GM19438 (cell line): ENCODE measurements at regions not wholly inside any gene's neighbourhood (a gene's known extent, or its start where the extent isn't known, plus 50 kb on each side); places are given as distances from the start of the nearest gene placed in this dataset.

Experiments used
- ATAC-seq: cut with Tn5 transposase; IDR thresholded peaks from one replicate; pipeline ENCODE4 v1.9.1; 2021; ENCODE audit warnings: low read depth; ENCODE audit not compliant: unreplicated experiment

DNA sequence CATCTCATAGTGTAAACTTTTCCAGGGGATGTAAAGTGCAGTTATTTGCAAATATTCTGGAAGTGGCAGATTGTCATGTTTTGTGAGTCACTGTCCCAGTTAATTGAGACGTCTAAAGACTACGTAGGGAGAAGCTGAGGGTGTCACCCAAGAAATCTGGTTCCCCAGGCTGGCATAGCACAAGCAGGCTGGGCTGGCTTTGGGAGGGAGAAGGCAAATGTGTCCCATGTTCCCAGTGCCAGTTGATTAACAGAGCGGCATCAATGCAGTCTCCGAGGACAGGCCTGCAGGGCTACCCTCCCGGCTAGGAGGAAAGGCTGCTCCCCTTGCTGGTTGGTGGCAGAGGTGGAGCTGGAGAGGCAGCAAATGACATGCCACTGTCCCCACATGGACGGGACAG, 388.3 kb upstream of the MKI67 start:
- no peak for ATAC-seq

DNA sequence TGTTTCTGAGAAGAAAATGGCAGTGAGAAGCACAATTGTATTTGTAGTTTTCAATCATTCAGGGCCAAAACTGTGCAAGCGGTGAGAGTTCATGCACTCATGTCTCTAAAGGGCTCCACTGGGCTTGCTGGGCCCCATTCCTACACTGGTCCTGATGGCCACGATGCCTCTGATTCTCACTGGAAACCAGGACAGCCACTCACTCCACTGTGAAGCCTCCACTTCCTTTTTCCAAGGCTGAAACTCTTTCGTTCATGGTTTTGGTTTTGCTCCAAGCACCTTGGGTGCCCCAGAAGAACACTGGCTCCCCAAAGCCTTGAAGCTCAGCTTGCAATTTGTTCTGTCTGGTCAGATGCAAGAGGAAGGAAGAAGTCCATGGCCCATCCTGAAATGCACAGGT, 390.0 kb upstream of the MKI67 start:
- ATAC-seq: no peak

DNA sequence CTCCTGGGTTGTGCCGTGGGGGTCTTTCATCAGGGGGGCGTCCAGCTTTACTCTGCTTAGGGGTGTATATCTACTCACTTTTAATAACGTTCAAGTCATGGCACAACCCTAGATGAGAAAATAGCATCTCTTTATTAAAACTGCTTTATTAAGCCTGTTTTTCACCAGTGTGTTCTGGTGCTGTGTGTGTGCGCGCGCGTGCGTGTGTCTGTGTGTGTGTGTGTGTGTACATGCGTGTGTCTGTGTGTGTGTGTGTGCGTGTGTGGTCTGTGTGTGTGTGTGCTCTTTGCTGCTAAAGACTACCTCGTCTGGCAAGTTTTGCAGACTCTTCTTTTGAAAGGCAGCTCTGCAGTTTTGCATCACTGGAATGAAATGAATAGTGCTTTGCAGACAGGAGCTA, 390.9 kb upstream of the MKI67 start:
- ATAC-seq: no peak

DNA sequence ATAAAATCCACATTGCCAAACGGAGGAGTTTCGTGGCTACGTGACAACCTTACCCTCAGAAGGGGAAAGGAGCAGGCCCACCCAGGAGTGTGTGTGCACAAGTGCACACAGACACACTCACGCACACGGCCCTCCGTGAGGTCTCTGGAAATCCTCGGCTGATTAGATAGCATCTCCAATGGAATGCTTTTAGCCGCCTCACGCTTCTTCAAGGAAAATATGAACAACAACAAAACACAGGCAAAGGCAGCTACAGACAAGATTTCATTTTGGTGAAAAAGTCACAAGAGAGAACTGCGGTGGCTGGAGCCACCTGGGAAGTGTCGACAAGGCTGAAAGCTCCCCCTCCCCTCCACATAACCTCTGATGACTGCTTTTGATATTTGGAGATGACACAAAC, 391.8 kb upstream of the MKI67 start:
- ATAC-seq: no peak

DNA sequence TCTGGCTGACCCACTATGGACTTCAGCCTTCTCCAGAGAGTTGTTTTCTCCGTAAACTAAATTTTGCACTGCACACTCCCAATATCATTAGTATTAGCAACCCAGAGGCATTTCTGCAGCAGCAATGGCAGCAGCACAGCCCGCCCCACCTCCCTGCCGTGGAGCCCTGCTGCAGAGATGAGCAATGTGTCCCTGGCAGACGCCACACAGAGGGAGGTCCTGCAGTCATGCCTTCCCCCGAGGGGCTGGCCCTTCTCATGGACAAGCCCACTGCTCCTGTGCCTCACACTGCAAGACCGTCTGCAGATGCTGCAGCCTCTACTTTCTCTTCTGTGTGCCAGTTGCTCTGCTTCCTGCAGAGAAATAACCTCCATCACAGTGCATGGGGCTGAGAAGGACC, 393.4 kb upstream of the MKI67 start:
- ATAC-seq: no peak

DNA sequence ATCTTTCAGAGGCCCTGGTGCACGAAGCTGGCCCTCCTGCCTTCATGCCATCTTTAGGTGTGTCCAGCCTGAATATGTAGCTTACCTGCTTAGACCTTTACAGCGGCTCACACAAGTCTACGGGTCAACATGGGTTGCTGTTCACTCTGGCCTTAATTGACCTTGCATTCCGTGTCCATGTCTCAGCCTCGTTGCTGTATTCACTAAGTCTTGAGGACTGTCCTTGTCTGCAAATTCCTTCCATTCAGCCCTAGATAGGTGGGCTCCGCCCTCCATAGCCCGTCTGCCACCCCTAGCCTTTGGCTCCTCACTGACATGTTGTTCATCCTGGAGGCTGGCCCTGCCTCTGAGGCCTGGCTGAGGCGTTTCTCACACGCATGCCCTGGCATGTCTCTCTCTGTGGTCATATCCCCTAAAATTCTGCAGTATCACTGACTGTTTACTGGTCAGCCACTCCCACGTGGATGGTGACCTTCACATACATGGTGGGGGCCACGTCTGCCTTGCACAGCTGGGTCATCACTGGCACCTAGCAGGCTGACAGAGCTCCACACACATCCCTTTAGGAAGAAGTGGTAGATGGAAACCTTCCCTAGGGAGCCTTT, 394.1 kb upstream of the MKI67 start:
- ATAC-seq: no peak

DNA sequence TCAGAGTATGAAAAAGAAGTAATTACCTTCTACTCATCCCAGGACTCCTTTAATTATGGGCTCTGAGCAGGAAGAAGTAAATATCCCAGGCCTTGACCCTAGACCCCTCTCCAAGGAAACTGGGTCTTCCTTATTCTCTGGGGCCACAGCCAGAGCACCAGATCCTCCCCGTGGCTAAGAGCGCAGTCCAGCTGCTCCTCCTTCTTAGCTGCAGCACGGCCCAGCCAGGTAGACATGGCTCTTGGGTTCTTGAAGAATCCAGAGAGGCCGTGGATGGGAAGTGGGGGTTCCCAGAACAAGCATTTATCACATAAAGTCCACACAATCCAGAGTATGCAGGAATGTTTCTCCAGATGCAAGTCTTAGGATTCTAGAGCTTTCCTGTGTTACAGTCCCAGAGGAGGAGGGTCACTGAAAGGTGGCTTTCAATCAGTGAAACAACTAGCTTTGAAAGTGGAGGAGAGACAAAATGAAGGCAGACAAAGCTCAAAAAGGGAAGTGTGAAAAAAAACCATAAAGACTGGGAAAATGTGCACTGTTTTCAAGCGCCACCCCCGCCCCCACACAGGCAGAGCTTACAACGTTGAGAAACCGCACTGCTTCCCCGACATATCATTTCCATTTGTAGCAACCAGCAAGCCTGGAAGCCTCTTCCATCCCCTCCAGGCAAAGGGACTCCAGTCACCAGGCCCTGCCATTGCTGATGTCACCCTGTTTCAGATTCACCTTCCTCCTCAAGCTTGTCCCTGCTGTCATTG, 396.5 kb upstream of the MKI67 start:
- no peak for ATAC-seq

DNA sequence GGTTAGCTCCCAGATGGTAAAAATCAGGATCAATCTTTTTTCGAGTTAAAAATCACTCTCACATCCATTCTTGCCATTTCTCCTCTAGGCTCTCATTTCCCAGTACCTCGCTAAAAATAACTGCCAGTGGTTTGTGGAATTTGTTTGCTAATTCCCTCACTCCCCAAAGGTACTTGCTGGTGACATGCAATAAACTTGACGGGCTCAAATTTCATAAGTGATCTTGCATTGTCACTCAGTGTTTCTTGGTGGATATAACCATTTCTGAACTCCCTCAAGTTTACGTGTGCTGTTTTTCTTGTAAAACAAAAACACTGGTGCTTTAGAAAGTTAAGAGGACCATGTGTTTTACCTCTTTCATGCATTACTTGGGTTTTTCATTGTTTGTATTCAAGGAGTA, 399.2 kb upstream of the MKI67 start:
- no peak for ATAC-seq

DNA sequence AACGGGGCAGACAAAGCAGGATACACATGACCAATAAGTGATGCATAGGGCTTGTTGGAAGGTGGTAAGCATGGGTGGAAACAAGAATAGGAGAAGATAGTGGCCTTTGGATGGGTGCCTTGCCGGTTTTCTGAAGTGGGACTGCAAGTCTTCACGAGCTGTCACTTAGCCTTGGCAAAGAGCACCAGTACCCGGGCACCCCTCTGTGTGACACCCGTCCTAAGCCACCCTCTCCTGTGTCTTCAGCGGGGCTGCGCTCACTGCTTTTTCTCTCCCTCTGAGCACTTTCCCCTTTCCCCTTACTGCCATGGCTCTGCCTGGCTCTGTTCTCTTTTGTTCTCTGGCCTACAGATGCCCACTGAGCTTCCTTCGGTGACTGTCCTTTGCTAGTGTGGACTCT, 399.7 kb upstream of the MKI67 start:
- no peak for ATAC-seq

DNA sequence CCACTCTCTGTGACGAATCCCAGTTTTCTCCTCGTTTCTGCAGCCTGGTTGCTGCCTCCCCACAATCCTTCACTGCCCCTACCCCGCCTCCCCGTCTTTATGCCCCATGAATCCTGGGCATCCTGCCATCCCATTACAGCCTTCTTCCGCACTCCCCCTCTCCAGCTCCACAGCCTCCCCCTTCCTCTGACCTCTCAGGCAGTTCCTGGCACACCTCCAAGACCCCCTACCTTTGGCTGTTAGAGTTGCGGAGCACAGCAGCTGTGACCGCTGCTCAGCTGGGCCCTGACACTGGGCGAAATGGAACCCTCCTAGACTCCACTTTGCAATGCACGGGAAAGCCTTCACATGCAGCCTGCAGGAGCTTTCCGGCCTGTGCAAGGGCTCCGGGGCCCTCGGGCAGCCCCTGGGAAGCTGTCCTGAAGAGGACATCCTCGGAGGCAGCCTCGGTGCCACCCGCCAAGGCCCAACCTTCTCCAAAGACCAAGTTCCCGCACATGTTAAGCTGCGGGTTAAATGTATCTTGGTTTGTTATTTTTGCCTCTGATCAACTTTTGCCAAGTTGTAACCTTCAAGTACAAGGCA, 400.7 kb upstream of the MKI67 start:
- no peak for ATAC-seq

DNA sequence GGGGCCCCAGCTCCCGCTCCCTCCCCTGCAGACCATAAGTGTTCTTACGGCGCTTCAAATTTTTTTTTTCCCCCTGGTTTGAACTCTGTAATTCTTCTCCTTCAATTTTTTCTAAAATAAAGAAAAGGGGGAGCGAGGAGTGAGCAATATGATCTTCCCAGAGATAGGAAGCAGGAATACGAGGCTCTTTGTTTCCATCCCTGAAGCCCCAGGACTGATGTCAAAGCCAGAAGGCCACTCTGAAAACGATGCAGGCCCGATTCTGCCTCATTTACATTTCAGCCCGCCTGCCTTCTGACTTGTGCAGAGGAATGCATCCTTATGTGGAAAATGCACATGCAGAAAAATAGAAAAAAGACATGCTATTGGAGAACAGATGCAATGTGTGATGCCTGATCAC, 401.5 kb upstream of the MKI67 start:
- ATAC-seq: no peak

DNA sequence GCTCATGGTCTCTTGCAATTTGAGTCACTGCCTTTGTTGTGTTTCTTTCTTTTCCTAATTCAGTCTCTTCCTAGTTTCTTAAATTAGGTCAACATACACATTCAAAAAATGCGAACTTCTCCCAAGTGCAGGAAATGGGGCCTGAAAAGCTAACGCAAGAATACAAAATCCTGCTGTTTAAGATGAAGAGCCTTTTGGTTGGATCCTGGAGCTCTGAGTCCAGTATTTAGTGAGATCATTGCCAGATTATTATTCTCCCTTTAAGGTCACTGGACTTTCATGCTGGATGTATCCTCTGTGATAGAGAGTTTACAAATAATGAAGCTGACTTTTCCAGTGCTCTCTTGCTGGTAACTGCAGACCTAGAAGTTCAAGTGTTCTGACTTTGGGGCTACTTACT, 401.9 kb upstream of the MKI67 start:
- no peak for ATAC-seq

DNA sequence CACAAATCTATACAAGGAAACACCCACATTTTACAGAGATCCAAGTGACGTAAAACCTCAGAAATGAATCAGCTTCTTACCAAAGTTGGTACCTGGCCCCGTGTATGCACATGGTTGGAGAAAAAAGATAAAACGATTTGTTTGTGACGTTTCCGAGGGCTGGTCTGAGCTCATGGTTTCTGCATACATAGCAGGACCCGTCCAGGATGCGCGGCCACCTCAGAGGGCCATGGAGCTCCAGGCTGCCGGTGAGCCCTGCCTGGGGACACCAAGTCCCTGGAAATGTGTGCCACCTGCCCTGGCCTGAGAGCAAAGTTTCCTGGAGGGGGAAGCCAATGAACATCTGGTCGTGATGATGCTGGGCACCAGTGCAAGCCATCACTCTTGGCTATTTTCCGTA, 402.6 kb upstream of the MKI67 start:
- ATAC-seq: no peak

DNA sequence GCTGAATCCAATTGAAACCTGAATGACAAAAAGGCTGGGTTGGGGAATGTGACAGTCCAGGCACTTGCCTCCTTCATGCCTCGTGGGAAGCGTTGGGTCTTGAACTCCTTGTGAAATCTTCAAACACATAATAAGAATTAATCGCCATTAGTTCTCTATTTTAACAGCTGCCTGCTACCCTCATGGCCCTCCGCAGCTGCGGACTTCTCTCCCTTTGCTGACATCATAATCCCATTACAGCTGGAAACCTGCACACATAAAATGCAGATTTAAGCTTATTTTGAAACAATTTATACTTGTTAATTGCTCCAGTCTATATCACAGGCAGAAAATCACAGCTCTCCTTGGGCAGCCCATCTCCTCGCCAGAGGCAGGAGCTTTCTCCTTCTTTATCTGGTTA, 403.0 kb upstream of the MKI67 start:
- no peak for ATAC-seq

DNA sequence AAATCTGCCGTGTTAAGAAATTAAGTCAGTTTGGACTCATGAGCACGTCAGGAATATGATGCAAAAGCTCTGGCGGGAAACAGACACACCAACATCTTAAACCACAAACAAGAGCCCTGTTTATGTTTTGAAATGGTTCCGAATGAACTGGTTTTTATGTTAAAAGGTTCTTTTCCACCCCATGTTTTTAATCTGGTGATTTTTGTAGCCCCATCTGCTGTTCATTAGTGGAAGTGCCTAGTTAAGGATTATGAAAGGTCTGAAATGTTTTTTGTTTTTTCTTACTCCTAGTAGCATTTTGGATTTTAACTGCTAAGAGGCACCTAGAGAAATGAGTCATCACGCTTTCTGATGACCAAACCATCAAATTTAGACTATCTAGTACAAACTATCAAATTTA, 404.1 kb upstream of the MKI67 start:
- ATAC-seq: no peak

DNA sequence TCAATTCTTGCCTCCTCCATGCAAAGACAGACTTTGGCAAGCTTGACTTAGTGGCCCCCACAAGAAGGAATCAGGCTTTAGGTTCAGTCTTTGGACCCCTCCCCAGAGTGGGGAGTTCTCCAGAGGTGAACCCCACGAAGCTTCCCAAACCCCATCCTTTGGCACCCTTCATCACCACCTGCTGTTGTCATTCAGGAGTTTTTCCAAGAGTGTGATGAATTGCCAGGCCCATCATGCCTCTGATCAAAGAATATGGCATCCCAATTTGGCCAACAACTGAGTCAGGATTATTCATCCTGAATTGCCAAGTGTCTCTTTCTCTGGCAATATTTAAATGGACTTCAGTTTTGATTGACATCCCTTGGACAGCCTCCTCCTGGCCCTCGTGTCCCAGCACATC, 404.7 kb upstream of the MKI67 start:
- ATAC-seq: no peak

DNA sequence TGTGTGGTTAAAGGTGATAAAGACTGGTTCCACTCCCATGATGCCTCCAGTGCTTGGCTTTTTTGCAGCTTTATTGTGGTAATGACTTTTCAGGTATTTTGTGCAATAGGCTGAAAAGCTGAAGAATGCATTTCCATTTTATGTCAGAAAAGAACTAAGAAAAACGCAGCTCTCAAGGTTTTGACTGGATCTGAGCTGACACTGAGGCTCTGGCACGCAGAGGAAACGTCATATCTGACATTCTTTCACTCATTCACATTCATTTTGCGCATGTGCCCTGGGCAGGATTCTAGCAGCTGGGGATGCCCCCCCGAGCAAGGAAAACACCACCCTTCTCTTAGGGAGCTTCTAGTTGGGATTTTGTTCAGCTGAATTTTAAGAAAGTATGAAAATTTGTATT, 408.5 kb upstream of the MKI67 start:
- no peak for ATAC-seq

DNA sequence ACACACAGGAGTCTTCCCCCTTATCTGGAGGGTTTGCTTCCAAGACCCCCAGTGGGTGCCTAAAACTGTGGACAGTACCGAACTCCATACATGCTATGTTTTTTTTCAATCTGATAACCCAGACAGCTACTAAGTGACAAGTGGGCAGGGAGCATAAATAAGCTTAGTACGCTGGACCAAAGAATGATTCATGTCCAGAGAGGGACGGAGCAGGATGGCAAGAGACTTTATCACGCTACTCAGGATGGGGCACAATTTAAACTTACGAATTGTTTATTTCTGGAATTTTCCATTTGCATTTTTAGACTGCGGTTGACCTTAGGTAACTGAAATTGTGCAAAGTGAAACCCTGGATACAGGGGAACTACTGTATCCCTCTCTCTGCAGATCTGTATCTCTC, 410.0 kb upstream of the MKI67 start:
- no peak for ATAC-seq

DNA sequence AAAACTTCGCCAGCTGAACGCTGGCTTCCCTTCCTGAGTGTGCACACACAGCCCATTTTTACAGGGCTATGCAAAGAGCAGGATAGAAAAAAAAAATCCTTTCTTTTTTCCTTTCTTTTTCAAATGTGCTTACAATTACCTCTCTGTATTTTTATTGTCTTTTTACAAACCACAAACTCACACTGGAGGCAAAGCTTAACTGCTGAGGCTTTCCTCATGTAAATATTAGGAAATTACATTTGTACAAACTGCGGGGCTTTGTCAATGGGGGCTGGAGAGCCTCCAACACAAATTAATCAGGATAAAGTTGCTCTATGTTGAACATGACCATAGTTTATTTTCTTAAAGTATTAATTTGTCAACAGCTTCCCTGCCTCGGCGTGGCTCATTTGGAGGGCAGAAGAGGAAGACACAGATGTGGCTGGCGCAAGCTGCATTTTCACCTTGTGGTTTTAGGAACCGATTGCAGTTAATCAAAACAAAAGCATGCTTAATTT, 411.7 kb upstream of the MKI67 start:
- ATAC-seq: no peak

DNA sequence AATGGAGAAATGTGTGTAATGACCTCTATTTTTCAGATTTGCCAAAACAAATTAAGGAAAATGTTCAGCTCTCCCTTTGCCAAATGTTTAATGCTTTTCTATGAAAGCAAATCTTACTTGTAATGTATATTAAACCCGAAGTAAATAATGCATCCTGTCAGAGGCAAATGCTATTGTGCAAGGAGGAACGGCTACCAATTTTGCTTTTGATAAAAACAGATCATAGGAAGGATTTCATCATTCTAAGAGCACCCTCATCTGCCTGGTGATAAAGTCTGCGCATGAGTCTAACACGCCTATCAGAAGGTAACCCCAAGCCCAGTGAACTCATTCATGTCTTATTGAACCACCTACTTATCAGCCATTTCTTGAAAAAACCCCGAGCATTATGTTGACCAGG, 412.4 kb upstream of the MKI67 start:
- ATAC-seq: no peak

DNA sequence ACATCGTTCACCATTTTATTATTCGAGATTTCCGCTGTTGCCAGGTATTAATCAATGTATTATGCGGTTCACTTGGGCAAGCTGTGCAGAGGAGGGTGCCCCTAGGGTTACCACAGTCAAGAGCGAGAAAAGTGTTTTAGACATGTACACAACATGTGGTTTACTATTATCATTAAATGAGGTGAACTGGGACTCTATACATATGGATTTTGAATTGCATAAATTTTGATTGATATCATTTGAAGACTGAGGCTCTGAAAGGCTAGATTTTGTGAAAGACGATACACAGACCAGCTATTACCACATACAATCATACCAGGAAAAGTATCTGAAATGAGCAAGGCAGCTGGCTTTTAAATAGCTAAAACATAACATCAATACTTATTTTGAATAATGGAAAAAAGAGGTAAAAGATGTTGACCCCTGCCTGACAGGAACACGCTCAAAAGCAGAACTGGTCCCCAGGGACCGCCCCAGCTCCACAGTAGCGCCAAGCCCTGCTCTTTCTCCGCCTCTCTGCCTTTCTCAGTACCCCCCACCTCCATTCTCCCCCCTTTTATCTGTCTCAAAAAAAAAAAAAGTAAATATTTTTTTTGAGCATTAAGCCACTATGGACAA, 413.4 kb upstream of the MKI67 start:
- no peak for ATAC-seq
